ENCODE measurements at regions not wholly inside any gene's neighbourhood (a gene's known extent, or its start where the extent isn't known, plus 50 kb on each side); places are given as distances from the start of the nearest gene placed in this dataset.
"Not testable (repeated sequence)": the region's sequence is repeated elsewhere in the genome, so short reads cannot be mapped to it uniquely, and the experiment has no call there.

- not testable (repeated sequence) for DNase-seq (ENCODE audit: low read depth)
Measured at GRCh38 chr5:50590444-50591189, 75.8 kb upstream of the PARP8 start.

- not testable (repeated sequence) for DNase-seq (ENCODE audit: low read depth)
Measured at GRCh38 chr5:50591338-50591737, 75.1 kb upstream of the PARP8 start.

- no peak for DNase-seq (ENCODE audit: low read depth)
Measured at GRCh38 chr5:50593681-50594080, 72.8 kb upstream of the PARP8 start.

- peak; percentile 82 for DNase-seq (ENCODE audit: low read depth)
Measured at GRCh38 chr5:50595199-50595598, 71.2 kb upstream of the PARP8 start.

- DNase-seq (ENCODE audit: low read depth) = not testable (repeated sequence)
Measured at GRCh38 chr5:50601576-50601975, 64.9 kb upstream of the PARP8 start.

- DNase-seq (ENCODE audit: low read depth) = no peak
Measured at GRCh38 chr5:50606179-50606578, 60.3 kb upstream of the PARP8 start.

- not testable (repeated sequence) for DNase-seq (ENCODE audit: low read depth)
Measured at GRCh38 chr5:50607456-50607855, 59.0 kb upstream of the PARP8 start.

GRCh38 chr5:50607953-50608705 is 58.3 kb upstream of the PARP8 start:
- not testable (repeated sequence) for DNase-seq (ENCODE audit: low read depth)

- DNase-seq (ENCODE audit: low read depth) = not testable (repeated sequence)
Measured at GRCh38 chr5:50613057-50613456, 53.4 kb upstream of the PARP8 start.

Measured in fibroblast of gingiva (primary cell).